ENCODE measurements at regions not wholly inside any gene's neighbourhood (a gene's known extent, or its start where the extent isn't known, plus 50 kb on each side); places are given as distances from the start of the nearest gene placed in this dataset.

DNA sequence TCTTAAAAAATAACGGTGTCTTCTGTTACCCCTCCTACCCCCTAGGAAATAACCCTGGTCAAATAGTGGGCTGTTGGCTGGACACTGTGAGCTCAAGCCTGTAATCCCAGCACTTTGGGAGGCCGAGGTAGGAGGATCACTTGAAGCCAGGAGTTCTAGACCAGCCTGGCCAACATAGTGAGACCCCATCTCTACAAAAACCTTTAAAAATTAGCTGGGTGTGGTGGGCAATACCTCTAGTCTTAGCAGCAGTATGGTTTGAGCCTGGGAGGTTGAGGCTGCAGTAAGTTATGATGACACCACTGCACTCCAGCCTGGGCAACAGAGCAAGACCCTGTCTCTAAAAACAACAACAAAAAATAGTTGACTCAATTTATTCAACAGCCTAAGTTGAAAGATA, 453.7 kb downstream of the SIPA1L2 start:
- TF ChIP-seq, protein P1, sequence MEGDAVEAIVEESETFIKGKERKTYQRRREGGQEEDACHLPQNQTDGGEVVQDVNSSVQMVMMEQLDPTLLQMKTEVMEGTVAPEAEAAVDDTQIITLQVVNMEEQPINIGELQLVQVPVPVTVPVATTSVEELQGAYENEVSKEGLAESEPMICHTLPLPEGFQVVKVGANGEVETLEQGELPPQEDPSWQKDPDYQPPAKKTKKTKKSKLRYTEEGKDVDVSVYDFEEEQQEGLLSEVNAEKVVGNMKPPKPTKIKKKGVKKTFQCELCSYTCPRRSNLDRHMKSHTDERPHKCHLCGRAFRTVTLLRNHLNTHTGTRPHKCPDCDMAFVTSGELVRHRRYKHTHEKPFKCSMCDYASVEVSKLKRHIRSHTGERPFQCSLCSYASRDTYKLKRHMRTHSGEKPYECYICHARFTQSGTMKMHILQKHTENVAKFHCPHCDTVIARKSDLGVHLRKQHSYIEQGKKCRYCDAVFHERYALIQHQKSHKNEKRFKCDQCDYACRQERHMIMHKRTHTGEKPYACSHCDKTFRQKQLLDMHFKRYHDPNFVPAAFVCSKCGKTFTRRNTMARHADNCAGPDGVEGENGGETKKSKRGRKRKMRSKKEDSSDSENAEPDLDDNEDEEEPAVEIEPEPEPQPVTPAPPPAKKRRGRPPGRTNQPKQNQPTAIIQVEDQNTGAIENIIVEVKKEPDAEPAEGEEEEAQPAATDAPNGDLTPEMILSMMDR (IDR thresholded peaks at IDR 0.05; ENCODE audit: low read length), result no peak
- no peak for TF ChIP-seq EZH2phosphoT487 (IDR thresholded peaks at IDR 0.05; ENCODE audit: low read length)
- TF ChIP-seq EZH2 (optimal IDR thresholded peaks at IDR 0.05; ENCODE audit: low read depth, low read length), result no peak
